ENCODE measurements at regions not wholly inside any gene's neighbourhood (a gene's known extent, or its start where the extent isn't known, plus 50 kb on each side); places are given as distances from the start of the nearest gene placed in this dataset.

- TF ChIP-seq FOS (IDR thresholded peaks at IDR 0.05; ENCODE audit: borderline replicate concordance, insufficient read depth, low read length) (no peak), POLR2AphosphoS5 (IDR thresholded peaks at IDR 0.05; ENCODE audit: insufficient read depth, low read depth, low read length) (no peak), EZH2 (IDR thresholded peaks at IDR 0.05; ENCODE audit: borderline replicate concordance, low read depth, low read length, severe bottlenecking) (no peak), POLR2A (IDR thresholded peaks at IDR 0.05; ENCODE audit: low read depth, low read length) (no peak), MYC (IDR thresholded peaks at IDR 0.05; ENCODE audit: low read depth, low read length) (no peak), JUN (IDR thresholded peaks at IDR 0.05; ENCODE audit: borderline replicate concordance, insufficient read depth, insufficient read length, low read depth) (no peak), MAX (IDR thresholded peaks at IDR 0.05; ENCODE audit: insufficient read depth, insufficient read length) (no peak), GATA2 (IDR thresholded peaks at IDR 0.05; ENCODE audit: insufficient read depth, insufficient read length, low read depth, low read length) (no peak)
- TF ChIP-seq, protein P1, sequence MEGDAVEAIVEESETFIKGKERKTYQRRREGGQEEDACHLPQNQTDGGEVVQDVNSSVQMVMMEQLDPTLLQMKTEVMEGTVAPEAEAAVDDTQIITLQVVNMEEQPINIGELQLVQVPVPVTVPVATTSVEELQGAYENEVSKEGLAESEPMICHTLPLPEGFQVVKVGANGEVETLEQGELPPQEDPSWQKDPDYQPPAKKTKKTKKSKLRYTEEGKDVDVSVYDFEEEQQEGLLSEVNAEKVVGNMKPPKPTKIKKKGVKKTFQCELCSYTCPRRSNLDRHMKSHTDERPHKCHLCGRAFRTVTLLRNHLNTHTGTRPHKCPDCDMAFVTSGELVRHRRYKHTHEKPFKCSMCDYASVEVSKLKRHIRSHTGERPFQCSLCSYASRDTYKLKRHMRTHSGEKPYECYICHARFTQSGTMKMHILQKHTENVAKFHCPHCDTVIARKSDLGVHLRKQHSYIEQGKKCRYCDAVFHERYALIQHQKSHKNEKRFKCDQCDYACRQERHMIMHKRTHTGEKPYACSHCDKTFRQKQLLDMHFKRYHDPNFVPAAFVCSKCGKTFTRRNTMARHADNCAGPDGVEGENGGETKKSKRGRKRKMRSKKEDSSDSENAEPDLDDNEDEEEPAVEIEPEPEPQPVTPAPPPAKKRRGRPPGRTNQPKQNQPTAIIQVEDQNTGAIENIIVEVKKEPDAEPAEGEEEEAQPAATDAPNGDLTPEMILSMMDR (IDR thresholded peaks at IDR 0.05; ENCODE audit: extremely low read depth in 1 of 2, insufficient read depth in 1 of 2, low read depth in 1 of 2, low read length in 2 of 2) = no peak
- no peaks in the 10 kb centered on the region for H3K79me2 ChIP-seq (ENCODE audit: control insufficient read depth, insufficient read depth, low read length)
- no peaks in the 10 kb centered on the region for H3K9me1 ChIP-seq (replicated peaks; ENCODE audit: control insufficient read depth, extremely low read depth, insufficient read depth, low read length)
- no TSS peak for BruUV-seq (replicated peaks)
- dilution Hi-C loops (cut with MboI; ENCODE audit: extremely low pct_ligation_motif_present, low sequenced_read_pairs) = no loop called here
- H3K4me2 ChIP-seq (ENCODE audit: insufficient read depth, low read length) = no peak overlapping the region
- H3K9ac ChIP-seq (replicated peaks; ENCODE audit: extremely low read depth, insufficient read depth, low read length) = no peak overlapping the region
- H3K4me1 ChIP-seq (ENCODE audit: control insufficient read depth, extremely low read depth, insufficient read depth, low read length) = no peaks in the 10 kb centered on the region
- FAIRE-seq (no peak), DNase-seq (ENCODE audit: low read depth, low spot score) (no peak)
- no peak overlapping the region for H3K4me3 ChIP-seq (replicated peaks in 1 of 3; ENCODE audit: insufficient read depth in 1 of 3, low read depth in 1 of 3, low read length in 3 of 3)
- intact Hi-C loops (cut with micrococcal nuclease) = no loop called here
- H3K9me3 ChIP-seq (replicated peaks; ENCODE audit: control insufficient read depth, insufficient read depth, low read length) = no peaks in the 10 kb centered on the region
- CTCF ChIA-PET = no interaction called here
- no peak overlapping the region for H3K27ac ChIP-seq (ENCODE audit: insufficient read depth, low read depth, low read length)
- POLR2A ChIA-PET = no interaction called here
- no peak overlapping the region for H2AFZ ChIP-seq (ENCODE audit: low read depth, low read length)
- no peaks in the 10 kb centered on the region for H3K27me3 ChIP-seq (ENCODE audit: control insufficient read depth in 2 of 2, insufficient read depth in 2 of 2, low read length in 2 of 2)
- H3K36me3 ChIP-seq (ENCODE audit: control insufficient read depth in 2 of 2, extremely low read depth in 1 of 2, insufficient read depth in 2 of 2, low read length in 2 of 2) = no peaks in the 10 kb centered on the region
- no peaks in the 10 kb centered on the region for H4K20me1 ChIP-seq (replicated peaks; ENCODE audit: control insufficient read depth, extremely low read depth, insufficient read depth, low read length)
Measured at GRCh38 chr1:37305108-37305507, 169.3 kb upstream of the ZC3H12A start.

Data from endothelial cell of umbilical vein (primary cell).